Body of pancreas (tissue), 4 donors: ENCODE measurements at regions not wholly inside any gene's neighbourhood (a gene's known extent, or its start where the extent isn't known, plus 50 kb on each side); places are given as distances from the start of the nearest gene placed in this dataset.

Source experiments
- POLR2A ChIP-seq, 3 donors: fragments of 450-650 bp; IDR thresholded peaks; one replicate each; pipeline ENCODE4 v1.6.1; 2016; ENCODE audit warnings: antibody characterized with exemption in 3 of 3, mild to moderate bottlenecking in 2 of 3
- TF ChIP-seq, protein P1 (sequence below), 7 experiments: fragments of 450-650 bp in 4 of 7; fragments of 200-600 bp in 3 of 7; sonication (generic) in 3 of 7; IDR thresholded peaks; one replicate each; pipeline ENCODE4 v1.5.1; 2016 to 2019; ENCODE audit warnings: antibody characterized with exemption in 7 of 7

- TF ChIP-seq, protein P1, sequence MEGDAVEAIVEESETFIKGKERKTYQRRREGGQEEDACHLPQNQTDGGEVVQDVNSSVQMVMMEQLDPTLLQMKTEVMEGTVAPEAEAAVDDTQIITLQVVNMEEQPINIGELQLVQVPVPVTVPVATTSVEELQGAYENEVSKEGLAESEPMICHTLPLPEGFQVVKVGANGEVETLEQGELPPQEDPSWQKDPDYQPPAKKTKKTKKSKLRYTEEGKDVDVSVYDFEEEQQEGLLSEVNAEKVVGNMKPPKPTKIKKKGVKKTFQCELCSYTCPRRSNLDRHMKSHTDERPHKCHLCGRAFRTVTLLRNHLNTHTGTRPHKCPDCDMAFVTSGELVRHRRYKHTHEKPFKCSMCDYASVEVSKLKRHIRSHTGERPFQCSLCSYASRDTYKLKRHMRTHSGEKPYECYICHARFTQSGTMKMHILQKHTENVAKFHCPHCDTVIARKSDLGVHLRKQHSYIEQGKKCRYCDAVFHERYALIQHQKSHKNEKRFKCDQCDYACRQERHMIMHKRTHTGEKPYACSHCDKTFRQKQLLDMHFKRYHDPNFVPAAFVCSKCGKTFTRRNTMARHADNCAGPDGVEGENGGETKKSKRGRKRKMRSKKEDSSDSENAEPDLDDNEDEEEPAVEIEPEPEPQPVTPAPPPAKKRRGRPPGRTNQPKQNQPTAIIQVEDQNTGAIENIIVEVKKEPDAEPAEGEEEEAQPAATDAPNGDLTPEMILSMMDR (IDR thresholded peaks at IDR 0.05): no peak
- no peak for TF ChIP-seq POLR2A (IDR thresholded peaks at IDR 0.05)
These were observed 121.3 kb upstream of the IPO9 start for GRCh38 chr1:201707656-201708055.
